WTC11 (cell line): ENCODE measurements at regions not wholly inside any gene's neighbourhood (a gene's known extent, or its start where the extent isn't known, plus 50 kb on each side); places are given as distances from the start of the nearest gene placed in this dataset.

Experiments used
- ATAC-seq: fragments of 200-7000 bp; cut with Tn5 transposase; 2 replicates; pipeline ENCODE4 v1.10.0; 2021; ENCODE audit warnings: mild to moderate bottlenecking, moderate library complexity
- CTCF ChIA-PET: fragments of 300-600 bp; sonication (Branson Sonifier 250); formaldehyde crosslinking; loops from one replicate; lab custom pipeline; 2021; ENCODE audit warnings: antibody characterized with exemption; lab: Charles Lee
- POLR2A ChIA-PET: fragments of 350-600 bp; sonication (Branson Sonifier 250); formaldehyde crosslinking; loops from one replicate; lab custom pipeline; 2021; ENCODE audit warnings: antibody characterized with exemption; lab: Charles Lee
- DNase-seq: peaks from one replicate; pipeline ENCODE4 v3.0.0; 2021; ENCODE audit warnings: low spot score
- H3K27ac Mint-ChIP-seq: 2 replicates; pipeline ENCODE4 v1.8.0; 2021; ENCODE audit warnings: mixed read lengths
- H3K27me3 Mint-ChIP-seq: 2 replicates; pipeline ENCODE4 v1.8.0; 2021; ENCODE audit warnings: low read depth, mild to moderate bottlenecking, moderate library complexity, mixed read lengths
- H3K36me3 Mint-ChIP-seq: 2 replicates; pipeline ENCODE4 v1.8.0; 2021; ENCODE audit warnings: mixed read lengths
- H3K4me1 Mint-ChIP-seq: 2 replicates; pipeline ENCODE4 v1.8.0; 2022; ENCODE audit warnings: mixed read lengths
- H3K4me3 Mint-ChIP-seq: 2 replicates; pipeline ENCODE4 v1.8.0; 2021; ENCODE audit warnings: mild to moderate bottlenecking, moderate library complexity, mixed read lengths
- H3K9me3 Mint-ChIP-seq: 2 replicates; pipeline ENCODE4 v1.8.0; 2021; ENCODE audit warnings: mixed read lengths
- CDX4 ChIP-seq: fragments of 250-450 bp; sonication (Bioruptor Pico); IDR thresholded peaks from 2 replicates; pipeline ENCODE4 v1.9.0; 2021; ENCODE audit warnings: moderate library complexity, mild to moderate bottlenecking, inconsistent platforms, borderline replicate concordance
- E2F4 ChIP-seq: sonication (generic); formaldehyde crosslinking; IDR thresholded peaks from 2 replicates; pipeline ENCODE4 v1.8.1; 2022; ENCODE audit warnings: low read depth, mild to moderate bottlenecking, moderate library complexity, missing genetic modification reagents, borderline replicate concordance
- ETV6 ChIP-seq: sonication (generic); formaldehyde crosslinking; IDR thresholded peaks from 2 replicates; pipeline ENCODE4 v1.8.1; 2022; ENCODE audit warnings: mild to moderate bottlenecking, missing genetic modification reagents
- FOXJ3 ChIP-seq: sonication (generic); formaldehyde crosslinking; IDR thresholded peaks from 2 replicates; pipeline ENCODE4 v1.9.0; 2021; ENCODE audit warnings: missing genetic modification reagents, mild to moderate bottlenecking, borderline replicate concordance
- GRHL2 ChIP-seq: fragments of 250-450 bp; sonication (Bioruptor Pico); IDR thresholded peaks from 2 replicates; pipeline ENCODE4 v1.8.0; 2022; ENCODE audit warnings: mild to moderate bottlenecking, moderate library complexity; ENCODE audit not compliant: insufficient replicate concordance, severe bottlenecking
- HMGA2 ChIP-seq: fragments of 250-450 bp; sonication (Bioruptor Pico); IDR thresholded peaks from 2 replicates; pipeline ENCODE4 v1.4.0; 2021; ENCODE audit warnings: mild to moderate bottlenecking, moderate library complexity
- MLX ChIP-seq: sonication (generic); formaldehyde crosslinking; IDR thresholded peaks from 2 replicates; pipeline ENCODE4 v1.8.1; 2023; ENCODE audit warnings: mild to moderate bottlenecking, missing genetic modification reagents, moderate library complexity
- PRDM15 ChIP-seq: sonication (generic); formaldehyde crosslinking; IDR thresholded peaks from 2 replicates; pipeline ENCODE4 v1.8.0; 2022; ENCODE audit warnings: missing genetic modification reagents
- ZNF138 ChIP-seq: sonication (generic); formaldehyde crosslinking; conservative IDR thresholded peaks from 2 replicates; pipeline ENCODE4 v1.8.1; 2022; ENCODE audit warnings: mild to moderate bottlenecking, moderate library complexity, missing genetic modification reagents
- ZNF281 ChIP-seq: sonication (generic); formaldehyde crosslinking; IDR thresholded peaks from 2 replicates; pipeline ENCODE4 v1.8.0; 2023; ENCODE audit warnings: mild to moderate bottlenecking, missing genetic modification reagents
- ZNF532 ChIP-seq: fragments of 250-450 bp; sonication (Bioruptor Pico); IDR thresholded peaks from 2 replicates; pipeline ENCODE4 v1.9.0; 2021; ENCODE audit warnings: mild to moderate bottlenecking, borderline replicate concordance

GRCh38 chr1:106185089-106185488 lies 871.4 kb upstream of the PRMT6 start:
- H3K27me3 Mint-ChIP-seq, result no peaks in the 10 kb centered on the region

GRCh38 chr1:106189780-106190179 lies 866.7 kb upstream of the PRMT6 start:
- peak; percentile 62 for ATAC-seq
- Mint-ChIP-seq H3K27me3 (no peaks in the 10 kb centered on the region; the same call in 1 of the 2 replicates), H3K27ac (no peak overlapping the region), H3K36me3 (no peaks in the 10 kb centered on the region), H3K4me1 (peaks cover 3% of the 10 kb centered on the region), H3K4me3 (no peak overlapping the region), H3K9me3 (peaks cover 25% of the 10 kb centered on the region)
- ChIA-PET POLR2A (no interaction called here), CTCF (interaction anchor here (1.0 kb wide), 1 partner anchor 109 kb away, joined by 3 read pairs; no protein-coding TSS in a partner anchor)
- DNase-seq, result no peak
- no peak for TF ChIP-seq CDX4
- no peak for TF ChIP-seq E2F4 (CRISPR knock-in tag)
- no peak for TF ChIP-seq HMGA2
- no peak for TF ChIP-seq MLX (CRISPR knock-in tag)
- TF ChIP-seq ZNF281 (CRISPR knock-in tag), result no peak
- no peak for TF ChIP-seq ZNF532 (CRISPR knock-in tag)
- no peak for TF ChIP-seq GRHL2 (CRISPR knock-in tag)
- TF ChIP-seq ETV6 (CRISPR knock-in tag), result no peak
- no peak for TF ChIP-seq ZNF138
- TF ChIP-seq FOXJ3 (CRISPR knock-in tag), result no peak
- TF ChIP-seq PRDM15 (CRISPR knock-in tag), result no peak

More at GRCh38 chr1:106185089-106185488, 871.4 kb upstream of the PRMT6 start:
- Mint-ChIP-seq H3K9me3 (peaks cover 34% of the 10 kb centered on the region), H3K27ac (no peak overlapping the region), H3K4me3 (no peak overlapping the region), H3K36me3 (peaks cover 6% of the 10 kb centered on the region), H3K4me1 (peaks cover 3% of the 10 kb centered on the region)
- DNase-seq (no peak), ATAC-seq (no peak)
- POLR2A ChIA-PET, result no interaction called here
- CTCF ChIA-PET, result no interaction called here
- TF ChIP-seq ZNF281 (CRISPR knock-in tag), result no peak
